Colonic mucosa (tissue), 4 donors: ENCODE measurements at regions not wholly inside any gene's neighbourhood (a gene's known extent, or its start where the extent isn't known, plus 50 kb on each side); places are given as distances from the start of the nearest gene placed in this dataset.

Experiments used
- DNase-seq: peaks from one replicate; pipeline ENCODE4 v3.0.0-alpha.2; 2020
- H3K27ac ChIP-seq: fragments of 200-600 bp; one replicate; pipeline ENCODE4 v1.8.0; 2021
- H3K27me3 ChIP-seq: fragments of 200-600 bp; one replicate; pipeline ENCODE4 v1.8.0; 2021
- H3K36me3 ChIP-seq: fragments of 200-600 bp; one replicate; pipeline ENCODE4 v1.8.0; 2021
- H3K4me1 ChIP-seq: fragments of 200-600 bp; one replicate; pipeline ENCODE4 v1.8.0; 2021; ENCODE audit warnings: mild to moderate bottlenecking
- H3K4me3 ChIP-seq: fragments of 200-600 bp; one replicate; pipeline ENCODE4 v1.8.0; 2021
- H3K9ac ChIP-seq, 2 donors: one replicate each; pipeline ENCODE4 v1.7.0; 2013; ENCODE audit warnings: control low read depth in 2 of 2, low read depth in 2 of 2, low read length in 2 of 2
- H3K9me3 ChIP-seq: fragments of 200-600 bp; one replicate; pipeline ENCODE4 v1.8.0; 2021
- intact Hi-C: fragments of 100-400 bp; cut with DNase I; formaldehyde crosslinking; loops from one replicate; pipeline ENCODE4 v1.14.1; 2022
- TF ChIP-seq, protein P1 (sequence below): fragments of 200-600 bp; IDR thresholded peaks from one replicate; pipeline ENCODE4 v1.8.0; 2022; ENCODE audit warnings: antibody characterized with exemption, mild to moderate bottlenecking
- donor health status: healthy.
- donor health status: DM: no; HTN: no; CAD: no.
- donor health status: DM: no; HTN: no; CAD: no.

DNA sequence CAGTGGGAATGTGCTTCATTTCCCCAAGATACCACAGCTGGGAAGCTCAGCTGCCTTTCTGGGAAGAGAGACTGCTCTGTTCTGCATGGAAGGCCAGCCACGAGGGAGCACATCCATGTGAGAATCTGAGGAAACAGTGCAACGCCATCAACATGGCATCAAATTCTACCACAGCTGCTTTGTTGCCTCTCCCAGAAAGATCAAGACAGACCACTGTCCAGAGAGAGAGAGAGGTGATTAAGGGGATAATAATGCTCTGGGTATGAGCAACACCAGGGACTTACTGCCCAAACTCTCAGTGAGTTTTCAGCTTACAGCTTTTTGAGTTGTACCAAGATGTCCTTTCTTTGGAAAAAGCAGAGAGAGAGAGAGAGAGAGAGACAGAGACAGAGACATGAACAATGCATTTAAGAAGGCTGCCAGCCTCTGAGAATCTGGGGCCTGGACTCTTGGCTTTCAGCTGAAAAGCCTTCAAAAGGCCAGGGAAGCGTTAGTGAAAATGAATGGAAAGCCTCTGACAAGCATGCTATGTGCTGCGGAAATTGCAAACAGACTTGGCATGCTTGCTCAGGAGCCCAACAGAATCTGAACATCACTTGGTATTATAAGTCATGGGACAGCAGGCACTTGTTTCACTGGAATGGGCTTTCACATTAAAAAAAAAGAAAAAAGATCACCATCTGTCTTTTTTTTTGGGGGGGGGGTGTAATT is 223.1 kb downstream of the MAP2K6 start:
- H3K9ac ChIP-seq: no peak overlapping the region
- no peak overlapping the region for H3K27ac ChIP-seq
- no peak overlapping the region for H3K4me3 ChIP-seq
- H3K36me3 ChIP-seq: no peaks in the 10 kb centered on the region
- intact Hi-C loops: no loop called here
- DNase-seq: no peak
- H3K9me3 ChIP-seq: no peaks in the 10 kb centered on the region
- H3K4me1 ChIP-seq: no peaks in the 10 kb centered on the region
- TF ChIP-seq, protein P1, sequence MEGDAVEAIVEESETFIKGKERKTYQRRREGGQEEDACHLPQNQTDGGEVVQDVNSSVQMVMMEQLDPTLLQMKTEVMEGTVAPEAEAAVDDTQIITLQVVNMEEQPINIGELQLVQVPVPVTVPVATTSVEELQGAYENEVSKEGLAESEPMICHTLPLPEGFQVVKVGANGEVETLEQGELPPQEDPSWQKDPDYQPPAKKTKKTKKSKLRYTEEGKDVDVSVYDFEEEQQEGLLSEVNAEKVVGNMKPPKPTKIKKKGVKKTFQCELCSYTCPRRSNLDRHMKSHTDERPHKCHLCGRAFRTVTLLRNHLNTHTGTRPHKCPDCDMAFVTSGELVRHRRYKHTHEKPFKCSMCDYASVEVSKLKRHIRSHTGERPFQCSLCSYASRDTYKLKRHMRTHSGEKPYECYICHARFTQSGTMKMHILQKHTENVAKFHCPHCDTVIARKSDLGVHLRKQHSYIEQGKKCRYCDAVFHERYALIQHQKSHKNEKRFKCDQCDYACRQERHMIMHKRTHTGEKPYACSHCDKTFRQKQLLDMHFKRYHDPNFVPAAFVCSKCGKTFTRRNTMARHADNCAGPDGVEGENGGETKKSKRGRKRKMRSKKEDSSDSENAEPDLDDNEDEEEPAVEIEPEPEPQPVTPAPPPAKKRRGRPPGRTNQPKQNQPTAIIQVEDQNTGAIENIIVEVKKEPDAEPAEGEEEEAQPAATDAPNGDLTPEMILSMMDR: no peak
- no peaks in the 10 kb centered on the region for H3K27me3 ChIP-seq

DNA sequence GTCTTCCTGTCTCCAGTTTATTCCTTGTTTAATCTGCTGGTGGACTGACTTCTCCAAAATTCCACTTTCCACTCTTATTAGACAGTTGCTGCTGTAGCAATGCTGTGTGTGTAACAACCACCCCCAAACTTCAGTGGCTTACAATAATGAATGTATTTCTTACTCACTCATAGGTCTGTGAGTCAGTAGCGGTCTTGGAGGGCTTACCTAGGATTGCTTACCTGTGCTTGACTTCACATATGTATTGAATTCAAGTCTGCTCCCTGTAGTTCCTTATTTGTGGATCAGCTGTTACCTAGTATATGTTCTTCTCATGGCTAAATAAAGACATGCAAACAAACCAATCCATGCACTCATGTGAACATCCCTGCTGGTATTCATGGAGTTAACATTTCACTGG is 224.6 kb downstream of the MAP2K6 start:
- no peak overlapping the region for H3K4me3 ChIP-seq
- H3K36me3 ChIP-seq: no peaks in the 10 kb centered on the region
- no peaks in the 10 kb centered on the region for H3K4me1 ChIP-seq
- no peak overlapping the region for H3K9ac ChIP-seq
- intact Hi-C loops: no loop called here
- H3K9me3 ChIP-seq: no peaks in the 10 kb centered on the region
- TF ChIP-seq, protein P1: no peak
- no peaks in the 10 kb centered on the region for H3K27me3 ChIP-seq
- no peak for DNase-seq
- no peak overlapping the region for H3K27ac ChIP-seq

DNA sequence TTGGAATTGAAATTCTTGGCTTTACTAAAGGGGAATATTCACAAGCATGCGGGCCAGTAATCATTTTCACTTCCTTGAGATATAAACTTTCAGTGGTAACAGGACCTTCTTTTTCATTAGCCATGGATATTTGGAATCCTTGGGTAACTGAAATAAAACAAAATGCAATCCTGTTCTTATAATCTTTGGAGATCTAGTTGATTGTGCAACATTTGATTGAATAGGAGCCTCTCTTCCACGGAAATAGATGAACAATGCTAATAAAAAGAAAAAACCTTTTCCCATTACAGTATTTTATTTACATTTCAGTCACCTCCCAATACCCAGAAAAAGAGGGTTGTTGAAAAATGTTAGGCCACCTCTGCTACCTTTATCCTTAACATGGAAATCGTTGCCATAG is 225.6 kb downstream of the MAP2K6 start:
- TF ChIP-seq, protein P1: no peak
- Histone ChIP-seq H3K27ac (no peak overlapping the region), H3K9me3 (no peaks in the 10 kb centered on the region), H3K27me3 (no peaks in the 10 kb centered on the region), H3K36me3 (no peaks in the 10 kb centered on the region), H3K4me1 (no peaks in the 10 kb centered on the region), H3K9ac (no peak overlapping the region), H3K4me3 (no peak overlapping the region)
- intact Hi-C loops: no loop called here
- DNase-seq: no peak

DNA sequence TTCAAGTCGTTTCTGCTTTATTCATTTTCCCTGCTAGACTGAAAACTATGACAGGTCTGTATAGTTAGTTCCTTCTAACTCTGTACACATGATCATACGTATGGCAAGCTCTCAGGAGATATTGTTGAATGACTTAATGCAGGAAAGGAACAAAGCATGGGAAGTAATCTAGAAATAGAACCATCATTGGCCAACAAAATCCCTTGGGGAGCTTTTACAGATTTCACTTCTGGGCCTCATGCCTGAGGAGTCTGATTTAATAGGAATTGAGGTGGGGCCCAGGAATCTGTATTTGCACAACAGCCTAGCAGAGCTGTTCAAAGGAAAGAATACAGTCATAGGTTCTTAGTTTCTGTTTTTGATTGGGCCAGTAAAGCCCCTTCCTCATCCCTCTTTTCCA is 229.2 kb downstream of the MAP2K6 start:
- TF ChIP-seq, protein P1: no peak
- intact Hi-C loops: no loop called here
- Histone ChIP-seq H3K9me3 (no peaks in the 10 kb centered on the region), H3K27me3 (no peaks in the 10 kb centered on the region), H3K27ac (no peak overlapping the region), H3K4me1 (no peaks in the 10 kb centered on the region), H3K4me3 (no peak overlapping the region), H3K36me3 (no peaks in the 10 kb centered on the region), H3K9ac (no peak overlapping the region)
- DNase-seq: no peak

DNA sequence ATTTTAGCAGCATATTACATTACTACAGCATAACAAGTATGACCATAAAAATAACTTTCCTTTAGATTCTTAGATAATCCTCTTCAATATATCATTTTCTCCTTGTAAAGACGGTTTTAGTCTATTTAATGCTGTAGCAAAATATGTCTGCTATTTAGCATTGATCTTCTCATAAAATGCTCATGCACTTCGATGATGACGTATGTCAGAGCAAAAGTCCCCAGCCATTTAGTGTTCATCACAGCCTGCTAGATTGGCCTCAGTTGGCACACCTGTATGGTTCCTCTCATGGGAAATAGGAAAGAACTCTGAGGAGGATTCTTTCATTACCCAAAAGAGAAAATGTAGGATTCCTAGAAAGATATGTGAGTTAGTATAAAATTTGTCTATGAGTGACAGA is 232.2 kb downstream of the MAP2K6 start:
- no peak overlapping the region for H3K9ac ChIP-seq
- no peaks in the 10 kb centered on the region for H3K36me3 ChIP-seq
- no peak overlapping the region for H3K4me3 ChIP-seq
- DNase-seq: no peak
- intact Hi-C loops: no loop called here
- TF ChIP-seq, protein P1: no peak
- H3K4me1 ChIP-seq: no peaks in the 10 kb centered on the region
- H3K9me3 ChIP-seq: no peaks in the 10 kb centered on the region
- no peaks in the 10 kb centered on the region for H3K27me3 ChIP-seq
- H3K27ac ChIP-seq: no peak overlapping the region
